ENCODE measurements at regions not wholly inside any gene's neighbourhood (a gene's known extent, or its start where the extent isn't known, plus 50 kb on each side); places are given as distances from the start of the nearest gene placed in this dataset.

GRCh38 chr1:162916821-162917613, 56.0 kb upstream of the CCDC190 start:
- H3K9me3 ChIP-seq (ENCODE audit: control insufficient read depth, low read depth, low read length) = peaks cover 7% of the 10 kb centered on the region
- no peak overlapping the region for H3K4me2 ChIP-seq (ENCODE audit: control insufficient read depth, extremely low read depth, insufficient read depth, low read depth, low read length)
- no peaks in the 10 kb centered on the region for H3K79me2 ChIP-seq (ENCODE audit: control insufficient read depth, insufficient read depth, low read length)
- H2AFZ ChIP-seq (ENCODE audit: control insufficient read depth, low read length) = no peak overlapping the region
- H4K20me1 ChIP-seq (ENCODE audit: control insufficient read depth, extremely low read depth, insufficient read depth, low read length) = no peaks in the 10 kb centered on the region
- no peaks in the 10 kb centered on the region for H3K36me3 ChIP-seq (ENCODE audit: control insufficient read depth in 2 of 2, extremely low read depth in 1 of 2, insufficient read depth in 2 of 2, low read length in 2 of 2)
- H3K4me3 ChIP-seq (ENCODE audit: control insufficient read depth in 2 of 3, extremely low read depth in 1 of 3, insufficient read depth in 2 of 3, low read depth in 1 of 3, low read length in 3 of 3) = no peak overlapping the region
- H3K9me1 ChIP-seq (ENCODE audit: control insufficient read depth, extremely low read depth, insufficient read depth, low read length) = no peaks in the 10 kb centered on the region
- TF ChIP-seq CTCF (optimal IDR thresholded peaks at IDR 0.05 in 1 of 3, IDR thresholded peaks at IDR 0.05 in 1 of 3, conservative IDR thresholded peaks at IDR 0.05 in 1 of 3; ENCODE audit: extremely low read depth in 1 of 3, insufficient read depth in 2 of 3, low read length in 3 of 3) (no peak), EZH2 (IDR thresholded peaks at IDR 0.05; ENCODE audit: low read length) (no peak)
- H3K4me1 ChIP-seq (ENCODE audit: control insufficient read depth, extremely low read depth, insufficient read depth, low read length) = peaks cover 21% of the 10 kb centered on the region
- no peak for FAIRE-seq
- no peak overlapping the region for H3K9ac ChIP-seq (ENCODE audit: control insufficient read depth, extremely low read depth, insufficient read depth, low read length)
- no peak for DNase-seq (ENCODE audit: low read depth, low spot score)
- dilution Hi-C loops (cut with MboI; ENCODE audit: extremely low pct_ligation_motif_present, low sequenced_read_pairs) = no loop called here
- H3K27me3 ChIP-seq (ENCODE audit: control insufficient read depth, extremely low read depth, insufficient read depth, low read length) = no peaks in the 10 kb centered on the region
- no peak overlapping the region for H3K27ac ChIP-seq (ENCODE audit: control insufficient read depth, insufficient read depth, low read length)

GRCh38 chr1:162916407-162916806, 55.4 kb upstream of the CCDC190 start:
- Histone ChIP-seq H3K36me3 (ENCODE audit: control insufficient read depth in 2 of 2, extremely low read depth in 1 of 2, insufficient read depth in 2 of 2, low read length in 2 of 2) (no peaks in the 10 kb centered on the region), H3K27ac (ENCODE audit: control insufficient read depth, insufficient read depth, low read length) (no peak overlapping the region), H3K9ac (ENCODE audit: control insufficient read depth, extremely low read depth, insufficient read depth, low read length) (no peak overlapping the region), H3K27me3 (ENCODE audit: control insufficient read depth, extremely low read depth, insufficient read depth, low read length) (no peaks in the 10 kb centered on the region), H4K20me1 (ENCODE audit: control insufficient read depth, extremely low read depth, insufficient read depth, low read length) (no peaks in the 10 kb centered on the region), H3K4me1 (ENCODE audit: control insufficient read depth, extremely low read depth, insufficient read depth, low read length) (peaks cover 21% of the 10 kb centered on the region), H3K9me1 (ENCODE audit: control insufficient read depth, extremely low read depth, insufficient read depth, low read length) (no peaks in the 10 kb centered on the region), H3K79me2 (ENCODE audit: control insufficient read depth, insufficient read depth, low read length) (no peaks in the 10 kb centered on the region), H3K4me3 (ENCODE audit: control insufficient read depth in 2 of 3, extremely low read depth in 1 of 3, insufficient read depth in 2 of 3, low read depth in 1 of 3, low read length in 3 of 3) (no peak overlapping the region), H2AFZ (ENCODE audit: control insufficient read depth, low read length) (peak overlapping the region; percentile 42), H3K4me2 (ENCODE audit: control insufficient read depth, extremely low read depth, insufficient read depth, low read depth, low read length) (no peak overlapping the region), H3K9me3 (ENCODE audit: control insufficient read depth, low read depth, low read length) (peaks cover 7% of the 10 kb centered on the region)
- FAIRE-seq (no peak), DNase-seq (ENCODE audit: low read depth, low spot score) (no peak)
- TF ChIP-seq EZH2 (IDR thresholded peaks at IDR 0.05; ENCODE audit: low read length) (no peak), CTCF (optimal IDR thresholded peaks at IDR 0.05 in 1 of 3, IDR thresholded peaks at IDR 0.05 in 1 of 3, conservative IDR thresholded peaks at IDR 0.05 in 1 of 3; ENCODE audit: extremely low read depth in 1 of 3, insufficient read depth in 2 of 3, low read length in 3 of 3) (no peak)
- dilution Hi-C loops (cut with MboI; ENCODE audit: extremely low pct_ligation_motif_present, low sequenced_read_pairs) = no loop called here
